Neural crest cell (in vitro differentiated cells): ENCODE measurements at regions not wholly inside any gene's neighbourhood (a gene's known extent, or its start where the extent isn't known, plus 50 kb on each side); places are given as distances from the start of the nearest gene placed in this dataset.

Source experiments
- DNase-seq: peaks from one replicate; pipeline ENCODE4 v3.0.0; 2021; ENCODE audit warnings: low read depth, mixed read lengths, low spot score
- H3K27ac Mint-ChIP-seq: one replicate; pipeline ENCODE4 v1.8.0; 2021; ENCODE audit warnings: mild to moderate bottlenecking, mixed read lengths; ENCODE audit not compliant: unreplicated experiment
- H3K27me3 Mint-ChIP-seq: 2 replicates; pipeline ENCODE4 v1.8.0; 2021; ENCODE audit warnings: low read depth, mild to moderate bottlenecking, mixed read lengths
- H3K36me3 Mint-ChIP-seq: 2 replicates; pipeline ENCODE4 v1.8.0; 2021; ENCODE audit warnings: low read depth, mild to moderate bottlenecking, mixed read lengths
- H3K4me1 Mint-ChIP-seq: 2 replicates; pipeline ENCODE4 v1.8.0; 2021; ENCODE audit warnings: mixed read lengths
- H3K4me3 Mint-ChIP-seq: one replicate; pipeline ENCODE4 v1.8.0; 2021; ENCODE audit warnings: mild to moderate bottlenecking, mixed read lengths
- H3K9me3 Mint-ChIP-seq: 2 replicates; pipeline ENCODE4 v1.8.0; 2021; ENCODE audit warnings: mixed read lengths
- CTCF ChIP-seq: fragments of 200-600 bp; sonication (generic); conservative IDR thresholded peaks from 2 replicates; pipeline ENCODE4 v1.5.0; 2021; ENCODE audit warnings: antibody characterized with exemption, mild to moderate bottlenecking

GRCh38 chr10:91352760-91353159, 57.4 kb upstream of the HECTD2 start:
- Mint-ChIP-seq H3K27ac (no peak overlapping the region), H3K4me1 (no peaks in the 10 kb centered on the region), H3K9me3 (no peaks in the 10 kb centered on the region), H3K27me3 (no peaks in the 10 kb centered on the region), H3K4me3 (no peak overlapping the region), H3K36me3 (no peaks in the 10 kb centered on the region)
- no peak for DNase-seq
- TF ChIP-seq CTCF, result no peak

DNA sequence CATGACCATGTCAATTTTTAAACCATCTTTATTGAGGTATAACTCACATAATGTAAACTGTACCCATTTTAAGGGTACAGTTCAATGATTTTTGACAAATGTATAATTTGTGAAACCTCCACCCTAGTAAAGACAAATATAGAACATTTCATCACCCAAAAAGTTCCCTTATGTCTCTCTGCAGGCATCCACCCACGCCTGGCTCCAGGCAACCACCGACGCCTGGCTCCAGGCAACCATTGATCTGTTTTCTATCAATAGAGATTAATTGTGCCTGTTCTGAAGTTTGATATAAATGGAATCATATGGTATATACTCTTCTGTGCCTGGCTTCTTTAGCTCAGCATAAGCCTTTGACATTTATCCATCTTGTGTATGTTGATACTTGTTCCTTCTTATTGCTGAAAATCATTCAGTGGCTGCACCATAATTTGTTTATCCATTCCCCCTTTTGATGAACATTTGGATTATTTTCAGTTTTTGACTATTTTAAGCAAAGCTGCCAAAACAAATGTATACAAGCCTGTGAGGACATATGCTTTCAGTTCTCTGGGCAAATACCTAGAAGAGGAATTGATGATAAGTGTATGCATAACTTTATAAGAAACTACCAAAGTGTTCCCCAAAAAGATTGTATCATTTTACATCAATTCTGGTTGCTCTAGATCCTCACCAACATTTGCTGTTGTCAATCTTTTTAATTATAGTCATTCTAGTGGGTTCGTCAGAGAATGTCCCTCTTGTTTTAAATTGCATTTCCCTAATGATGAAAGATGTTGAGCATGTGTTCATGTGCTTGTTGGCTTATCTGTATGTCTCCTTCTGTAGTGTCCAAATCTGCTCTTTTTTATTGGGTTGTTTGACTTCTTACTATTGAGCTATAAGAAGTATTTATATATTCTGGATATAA, 55.7 kb upstream of the HECTD2 start:
- Mint-ChIP-seq H3K4me1 (peaks cover 6% of the 10 kb centered on the region), H3K4me3 (no peak overlapping the region), H3K9me3 (no peaks in the 10 kb centered on the region)

GRCh38 chr10:91355998-91356397, 54.1 kb upstream of the HECTD2 start:
- no peaks in the 10 kb centered on the region for H3K27me3 Mint-ChIP-seq

More for the DNA sequence above, 55.7 kb upstream of the HECTD2 start:
- DNase-seq, result no peak
- Mint-ChIP-seq H3K36me3 (no peaks in the 10 kb centered on the region), H3K27me3 (no peaks in the 10 kb centered on the region), H3K27ac (no peak overlapping the region)
- TF ChIP-seq CTCF, result no peak

DNA sequence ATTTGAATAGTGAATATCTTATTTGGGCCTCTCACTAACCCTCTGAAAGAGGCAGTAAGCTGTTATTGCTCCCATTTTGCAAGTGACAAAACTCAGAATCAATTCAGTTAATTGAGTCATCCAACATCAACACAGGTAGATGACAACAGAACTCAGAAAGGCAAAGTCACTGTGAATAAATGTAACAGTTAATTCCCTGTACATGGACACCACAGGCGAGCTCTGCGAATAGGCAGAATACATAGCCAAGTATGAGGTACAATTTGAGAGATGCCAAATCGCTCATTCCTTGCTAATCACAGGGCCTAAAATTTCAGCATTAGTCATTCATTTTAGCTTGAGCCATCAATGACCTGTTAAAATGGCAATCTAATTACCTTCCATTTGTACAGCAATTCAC, 52.6 kb upstream of the HECTD2 start:
- H3K36me3 Mint-ChIP-seq, result no peaks in the 10 kb centered on the region
- peaks cover 4% of the 10 kb centered on the region for H3K9me3 Mint-ChIP-seq
- no peak overlapping the region for H3K27ac Mint-ChIP-seq
- H3K27me3 Mint-ChIP-seq, result no peaks in the 10 kb centered on the region
- TF ChIP-seq CTCF, result no peak
- DNase-seq, result no peak
- H3K4me1 Mint-ChIP-seq, result peaks cover 9% of the 10 kb centered on the region
- no peak overlapping the region for H3K4me3 Mint-ChIP-seq

More at GRCh38 chr10:91355998-91356397, 54.1 kb upstream of the HECTD2 start:
- no peak overlapping the region for H3K27ac Mint-ChIP-seq
- no peaks in the 10 kb centered on the region for H3K36me3 Mint-ChIP-seq
- H3K4me1 Mint-ChIP-seq, result peaks cover 9% of the 10 kb centered on the region
- DNase-seq, result no peak
- no peaks in the 10 kb centered on the region for H3K9me3 Mint-ChIP-seq
- no peak overlapping the region for H3K4me3 Mint-ChIP-seq
- no peak for TF ChIP-seq CTCF
